SK-N-SH treated with all-trans-retinoic acid at 6 μM for 48 hours (cell line): ENCODE measurements at regions not wholly inside any gene's neighbourhood (a gene's known extent, or its start where the extent isn't known, plus 50 kb on each side); places are given as distances from the start of the nearest gene placed in this dataset.

Source experiments
- ARNTL ChIP-seq: fragments of 450-650 bp; formaldehyde crosslinking; IDR thresholded peaks from 2 replicates; pipeline ENCODE4 v1.5.0; 2020; ENCODE audit warnings: low read depth, mild to moderate bottlenecking, moderate library complexity, borderline replicate concordance
- BACH2 ChIP-seq: fragments of 250-450 bp; sonication (Bioruptor Pico); IDR thresholded peaks from 2 replicates; pipeline ENCODE4 v1.9.0; 2021; ENCODE audit warnings: mild to moderate bottlenecking, borderline replicate concordance
- CREB5 ChIP-seq: fragments of 250-450 bp; sonication (Bioruptor Pico); IDR thresholded peaks from 2 replicates; pipeline ENCODE4 v1.5.1; 2020; ENCODE audit warnings: low read depth, mild to moderate bottlenecking, moderate library complexity
- CSRNP3 ChIP-seq: fragments of 250-450 bp; sonication (Bioruptor Pico); IDR thresholded peaks from 2 replicates; pipeline ENCODE4 v1.5.1; 2021; ENCODE audit warnings: mild to moderate bottlenecking, moderate library complexity
- GLIS3 ChIP-seq: fragments of 250-450 bp; sonication (Bioruptor Pico); IDR thresholded peaks from 2 replicates; pipeline ENCODE4 v1.5.0; 2020; ENCODE audit warnings: mild to moderate bottlenecking, moderate library complexity
- RARB ChIP-seq: fragments of 250-450 bp; sonication (Bioruptor Pico); IDR thresholded peaks from 2 replicates; pipeline ENCODE4 v1.8.0; 2021; ENCODE audit warnings: mild to moderate bottlenecking, moderate library complexity
- TCF4 ChIP-seq: fragments of 250-450 bp; sonication (Bioruptor Pico); IDR thresholded peaks from 2 replicates; pipeline ENCODE4 v1.8.0; 2021; ENCODE audit warnings: mild to moderate bottlenecking, moderate library complexity, borderline replicate concordance
- TSHZ2 ChIP-seq: fragments of 250-450 bp; sonication (Bioruptor Pico); IDR thresholded peaks from 2 replicates; pipeline ENCODE4 v1.5.0; 2020; ENCODE audit warnings: mild to moderate bottlenecking, moderate library complexity
- ZFP3 ChIP-seq: fragments of 250-450 bp; sonication (Bioruptor Pico); IDR thresholded peaks from 2 replicates; pipeline ENCODE4 v1.5.0; 2020; ENCODE audit warnings: mild to moderate bottlenecking, moderate library complexity
- TF ChIP-seq, protein P1 (sequence below): fragments of 250-450 bp; sonication (Bioruptor Pico); IDR thresholded peaks from 2 replicates; pipeline ENCODE4 v1.8.0; 2020; ENCODE audit warnings: mild to moderate bottlenecking, moderate library complexity, borderline replicate concordance

DNA sequence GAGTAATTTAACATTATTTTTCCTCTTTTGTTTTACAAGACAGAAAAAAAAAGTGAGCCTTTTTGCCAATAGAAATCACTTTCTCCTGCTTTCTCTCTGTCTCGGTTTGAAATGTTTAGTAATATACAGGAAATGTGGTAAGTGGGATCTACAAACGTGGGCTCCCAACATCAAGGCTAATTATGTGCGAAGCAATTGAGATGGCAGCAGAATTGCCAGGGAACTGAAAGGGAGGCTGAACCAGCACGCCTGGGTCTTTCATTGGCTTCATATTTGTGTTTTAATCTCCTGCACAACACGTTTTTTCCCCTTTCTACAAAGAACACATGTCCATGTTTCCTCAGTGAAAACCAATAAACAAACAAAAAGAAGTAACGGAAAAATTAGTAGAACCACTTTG, 743.9 kb upstream of the SOX9 start:
- TF ChIP-seq CREB5 (no peak), BACH2 (CRISPR knock-in tag) (no peak), RARB (CRISPR knock-in tag) (no peak), GLIS3 (CRISPR knock-in tag) (no peak), TCF4 (CRISPR knock-in tag) (no peak), TSHZ2 (no peak), CSRNP3 (CRISPR knock-in tag) (no peak), ARNTL (no peak), ZFP3 (CRISPR knock-in tag) (no peak)
- TF ChIP-seq, protein P1, sequence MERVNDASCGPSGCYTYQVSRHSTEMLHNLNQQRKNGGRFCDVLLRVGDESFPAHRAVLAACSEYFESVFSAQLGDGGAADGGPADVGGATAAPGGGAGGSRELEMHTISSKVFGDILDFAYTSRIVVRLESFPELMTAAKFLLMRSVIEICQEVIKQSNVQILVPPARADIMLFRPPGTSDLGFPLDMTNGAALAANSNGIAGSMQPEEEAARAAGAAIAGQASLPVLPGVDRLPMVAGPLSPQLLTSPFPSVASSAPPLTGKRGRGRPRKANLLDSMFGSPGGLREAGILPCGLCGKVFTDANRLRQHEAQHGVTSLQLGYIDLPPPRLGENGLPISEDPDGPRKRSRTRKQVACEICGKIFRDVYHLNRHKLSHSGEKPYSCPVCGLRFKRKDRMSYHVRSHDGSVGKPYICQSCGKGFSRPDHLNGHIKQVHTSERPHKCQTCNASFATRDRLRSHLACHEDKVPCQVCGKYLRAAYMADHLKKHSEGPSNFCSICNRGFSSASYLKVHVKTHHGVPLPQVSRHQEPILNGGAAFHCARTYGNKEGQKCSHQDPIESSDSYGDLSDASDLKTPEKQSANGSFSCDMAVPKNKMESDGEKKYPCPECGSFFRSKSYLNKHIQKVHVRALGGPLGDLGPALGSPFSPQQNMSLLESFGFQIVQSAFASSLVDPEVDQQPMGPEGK (CRISPR knock-in tag), result no peak
